ENCODE measurements at regions not wholly inside any gene's neighbourhood (a gene's known extent, or its start where the extent isn't known, plus 50 kb on each side); places are given as distances from the start of the nearest gene placed in this dataset.
A peak's percentile ranks its signal among the peaks of the same experiment; 100 is the strongest.
"Not testable (repeated sequence)": the region's sequence is repeated elsewhere in the genome, so short reads cannot be mapped to it uniquely, and the experiment has no call there.

DNA sequence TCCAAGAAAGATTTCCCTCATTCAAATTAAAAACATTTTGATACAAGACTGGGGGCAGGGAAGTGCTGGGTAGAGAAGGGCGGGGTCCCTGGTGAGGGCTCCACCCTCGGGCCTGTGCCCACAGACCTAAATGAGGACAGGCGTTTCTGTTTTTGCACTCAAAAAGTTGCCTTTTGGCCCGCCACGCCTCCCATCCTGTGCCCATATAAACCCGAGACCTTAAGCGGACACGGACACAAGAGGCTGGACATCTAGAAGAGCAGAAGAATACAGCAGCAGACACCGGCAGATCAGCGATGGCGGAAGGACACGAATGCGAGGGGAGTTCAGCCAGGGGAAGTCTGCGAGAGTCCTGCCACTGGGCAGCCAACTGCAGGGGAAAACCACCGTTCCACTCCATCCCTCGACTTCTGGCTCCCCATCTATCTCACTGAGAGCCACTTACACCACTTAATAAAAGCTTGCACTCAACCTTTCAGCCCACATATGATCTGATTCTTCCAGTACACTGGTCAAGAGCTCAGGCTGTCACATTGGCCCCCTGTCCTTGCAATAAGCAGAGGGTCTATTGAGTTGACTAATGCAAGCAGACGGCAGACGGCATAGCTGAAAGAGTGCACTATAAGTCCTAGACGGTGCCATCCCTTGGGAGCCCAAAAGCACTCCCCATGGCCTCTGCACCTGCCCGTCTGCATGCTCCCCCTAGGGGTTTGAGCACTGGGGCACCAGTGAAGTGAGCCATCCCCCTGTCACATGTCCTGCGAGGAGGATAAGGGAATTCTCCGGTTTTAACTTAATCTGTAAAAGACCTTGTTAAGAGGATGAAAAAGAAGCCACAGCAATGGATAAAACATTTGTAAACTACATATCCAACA lies 181.8 kb upstream of the PRSS1 start:
- no peak for DNase-seq

GRCh38 chr7:142566271-142566670 lies 183.0 kb upstream of the PRSS1 start:
- DNase-seq: no peak

GRCh38 chr7:142564125-142564524 lies 185.1 kb upstream of the PRSS1 start:
- DNase-seq: not testable (repeated sequence)

DNA sequence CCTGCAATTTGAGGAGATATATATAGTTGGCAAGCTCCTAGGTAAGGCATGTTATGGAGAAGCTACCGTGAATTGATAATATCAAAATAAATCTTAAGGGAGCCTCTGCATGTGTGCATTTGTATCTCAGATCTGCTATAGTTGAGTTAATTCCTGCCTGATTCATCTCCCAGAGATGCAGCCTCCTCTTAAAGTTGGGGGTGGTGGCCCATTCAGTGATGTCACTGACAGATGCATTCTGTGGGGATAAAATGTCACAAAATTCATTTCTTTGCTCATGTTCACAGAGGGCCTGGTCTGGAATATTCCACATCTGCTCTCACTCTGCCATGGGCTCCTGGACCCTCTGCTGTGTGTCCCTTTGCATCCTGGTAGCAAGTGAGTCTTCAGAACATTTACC lies 185.8 kb upstream of the PRSS1 start:
- no peak for DNase-seq

GRCh38 chr7:142562688-142563087 lies 186.6 kb upstream of the PRSS1 start:
- DNase-seq: no peak

GRCh38 chr7:142561396-142561795 lies 187.9 kb upstream of the PRSS1 start:
- DNase-seq: not testable (repeated sequence)

- DNase-seq: not testable (repeated sequence)
Measured at GRCh38 chr7:142560770-142561169, 188.5 kb upstream of the PRSS1 start.

GRCh38 chr7:142560166-142560565 lies 189.1 kb upstream of the PRSS1 start:
- no peak for DNase-seq

DNA sequence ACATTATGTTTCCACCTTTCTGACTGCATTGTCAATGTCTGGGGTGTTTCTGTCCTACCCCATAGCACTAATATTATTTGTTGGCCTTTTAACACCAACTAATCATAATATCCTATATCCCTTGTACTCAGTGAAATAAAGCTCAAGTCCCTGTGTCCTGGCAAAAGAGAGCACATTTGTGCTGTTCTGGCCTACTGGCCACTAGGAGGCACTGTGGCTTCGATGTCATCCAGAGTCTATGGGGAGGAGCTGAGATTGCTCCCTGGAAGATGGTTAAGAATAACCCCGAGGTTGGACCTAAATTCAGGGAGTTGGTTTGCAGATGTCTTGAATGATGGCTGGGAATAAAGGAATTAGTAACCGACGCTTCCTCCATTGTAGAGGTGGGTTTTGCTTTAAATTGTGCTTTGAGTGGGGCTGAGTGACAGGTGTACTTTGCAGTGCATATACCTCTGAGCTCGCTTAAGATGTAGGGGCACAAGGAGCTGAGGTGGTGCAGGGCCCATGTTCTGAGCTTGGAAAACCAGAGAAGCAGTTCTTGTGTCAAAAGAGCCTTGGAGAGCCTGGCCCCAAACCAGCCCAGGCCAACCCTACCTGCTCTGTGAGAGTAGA lies 191.2 kb upstream of the PRSS1 start:
- DNase-seq: peak in 3 of 4 experiments; percentile 2 to 28 (median 7)

- DNase-seq: no peak
Measured at GRCh38 chr7:142556740-142557139, 192.5 kb upstream of the PRSS1 start.

GRCh38 chr7:142554560-142555532 lies 194.4 kb upstream of the PRSS1 start:
- no peak for DNase-seq

GRCh38 chr7:142553216-142553615 lies 196.1 kb upstream of the PRSS1 start:
- no peak for DNase-seq

GRCh38 chr7:142548978-142549377 lies 200.3 kb upstream of the PRSS1 start:
- no peak for DNase-seq

DNA sequence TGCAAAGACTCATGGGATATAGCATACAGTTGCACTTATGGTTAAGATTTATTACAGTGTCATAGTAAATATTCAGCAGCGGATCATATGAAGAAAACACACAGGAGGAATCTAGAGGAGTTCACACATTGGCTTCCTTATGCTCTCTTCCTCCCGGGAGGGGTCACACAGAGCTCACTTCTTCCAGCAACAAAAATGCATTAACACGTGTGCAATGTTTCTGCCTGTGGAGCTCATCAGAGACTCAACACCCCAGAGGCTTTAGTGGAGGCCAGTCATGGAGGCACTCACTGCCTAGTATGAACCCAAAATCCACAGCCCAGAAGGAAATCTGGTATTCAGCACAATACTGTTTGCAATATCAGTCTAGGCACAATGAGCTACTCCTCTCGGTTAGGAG lies 202.8 kb upstream of the PRSS1 start:
- no peak for DNase-seq

- no peak for DNase-seq
Measured at GRCh38 chr7:142542942-142543341, 206.3 kb upstream of the PRSS1 start.

GRCh38 chr7:142542105-142542504 lies 207.2 kb upstream of the PRSS1 start:
- DNase-seq: no peak

- no peak for DNase-seq
Measured at GRCh38 chr7:142540371-142540770, 208.9 kb upstream of the PRSS1 start.

DNA sequence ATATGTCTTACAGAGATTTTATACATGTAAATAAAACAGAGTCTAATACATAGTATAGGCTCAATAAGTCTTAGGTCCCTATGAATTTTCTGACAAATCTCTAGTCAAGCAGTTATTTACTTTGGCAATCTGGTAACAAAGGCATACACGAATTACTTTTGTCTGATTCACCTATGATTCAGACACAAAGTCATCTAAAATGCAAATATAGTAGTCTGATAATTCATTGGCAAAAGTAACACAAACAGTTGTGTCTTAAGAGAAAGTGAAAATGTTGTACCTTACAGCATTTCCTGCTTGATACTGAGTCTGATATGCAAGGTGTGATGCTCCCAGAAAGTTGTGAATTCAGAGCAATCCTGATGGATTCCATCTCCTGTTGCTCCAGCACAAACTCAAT lies 209.4 kb upstream of the PRSS1 start:
- no peak for DNase-seq

DNA sequence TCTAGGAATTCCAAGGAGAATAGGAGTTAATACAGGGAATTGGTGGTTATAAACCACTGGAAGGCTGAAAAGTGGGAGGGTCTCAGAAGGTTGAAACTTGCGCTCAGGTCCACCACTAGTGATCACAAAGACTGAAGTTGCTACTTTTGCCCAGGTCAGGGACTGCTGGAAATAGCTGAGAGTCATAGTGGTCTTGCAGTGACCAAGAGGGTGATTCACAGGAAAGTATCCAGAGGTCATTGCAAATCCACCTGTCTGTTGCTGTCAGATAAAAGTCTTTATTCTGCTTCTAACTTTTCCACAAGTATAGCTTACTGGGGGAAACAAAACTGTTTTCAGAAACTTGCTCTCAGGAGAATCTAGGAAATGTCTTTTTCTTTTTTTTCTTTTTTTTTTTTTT lies 211.5 kb upstream of the PRSS1 start:
- no peak for DNase-seq

DNA sequence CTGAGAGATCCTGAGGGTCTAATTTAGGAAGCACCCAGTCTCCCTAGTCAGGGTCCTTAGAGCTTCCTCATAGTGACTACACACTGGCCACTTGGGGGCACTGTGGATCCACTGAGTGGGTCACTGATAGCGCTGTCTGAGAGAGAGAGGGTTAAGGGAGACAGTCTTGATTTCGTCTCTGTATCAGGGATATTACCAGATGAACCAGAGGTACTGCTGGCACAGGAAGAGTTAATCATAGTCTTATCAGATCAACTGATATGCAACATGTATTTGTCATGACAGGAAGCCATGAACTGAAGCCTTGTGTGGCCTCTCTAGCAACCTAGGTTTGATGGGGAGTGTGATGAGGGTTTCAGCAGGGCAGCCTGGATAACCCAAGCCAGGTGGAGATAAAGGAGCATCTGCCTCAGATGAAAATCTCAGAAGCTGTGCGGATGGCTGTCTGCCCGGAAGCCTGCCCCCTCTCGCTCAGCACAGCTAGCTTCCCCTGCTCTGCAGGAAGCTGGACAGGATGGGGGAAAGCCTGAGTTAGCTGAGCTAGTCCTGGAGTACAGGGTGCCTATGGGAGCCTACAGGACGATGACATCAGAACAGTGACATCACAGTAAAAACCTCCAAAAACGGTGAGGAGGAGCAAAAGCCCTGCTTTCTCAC lies 214.0 kb upstream of the PRSS1 start:
- DNase-seq: peak; percentile 13 to 54 (median 27)

DNA sequence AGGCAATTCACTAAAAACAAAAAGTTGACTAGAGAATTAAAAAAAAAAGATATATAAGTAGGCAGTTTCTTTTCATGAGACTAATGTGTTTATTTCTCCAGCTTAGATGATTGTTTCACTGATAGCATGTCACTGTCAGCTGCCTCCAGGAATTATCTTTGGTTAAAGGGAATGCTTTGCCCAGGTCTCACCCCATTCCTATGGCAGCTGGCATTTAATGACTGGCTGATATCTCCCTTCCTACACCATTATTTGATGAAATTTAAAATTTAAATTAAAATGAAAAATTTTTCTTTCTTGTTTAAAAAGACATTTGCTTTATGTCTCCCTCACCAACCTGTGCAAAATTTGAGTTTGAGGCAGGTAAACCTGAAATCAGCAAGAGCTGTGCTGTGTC lies 214.5 kb upstream of the PRSS1 start:
- DNase-seq: no peak

DNA sequence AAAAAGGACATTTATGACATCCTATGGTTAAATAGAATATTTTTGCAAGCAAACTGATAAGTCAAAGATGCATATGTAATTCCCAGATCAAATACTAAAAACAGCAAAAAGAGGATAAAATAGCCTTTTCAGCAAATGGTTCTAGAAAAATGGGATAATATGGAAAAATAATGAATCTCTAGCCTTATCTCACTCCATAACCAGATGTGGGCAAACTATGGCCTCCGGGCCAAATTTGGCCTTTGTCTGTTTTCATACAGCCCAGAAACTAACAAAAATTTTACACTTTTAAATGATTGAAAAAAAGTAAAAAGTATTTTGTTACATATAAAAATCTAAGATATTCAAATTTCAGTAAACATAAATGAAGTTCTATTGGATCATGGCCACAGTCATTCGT lies 215.4 kb upstream of the PRSS1 start:
- DNase-seq: no peak

- no peak for DNase-seq
Measured at GRCh38 chr7:142529591-142529990, 219.7 kb upstream of the PRSS1 start.

Measured in activated naive CD4-positive, alpha-beta T cell (primary cell).